ENCODE measurements at regions not wholly inside any gene's neighbourhood (a gene's known extent, or its start where the extent isn't known, plus 50 kb on each side); places are given as distances from the start of the nearest gene placed in this dataset.

DNA sequence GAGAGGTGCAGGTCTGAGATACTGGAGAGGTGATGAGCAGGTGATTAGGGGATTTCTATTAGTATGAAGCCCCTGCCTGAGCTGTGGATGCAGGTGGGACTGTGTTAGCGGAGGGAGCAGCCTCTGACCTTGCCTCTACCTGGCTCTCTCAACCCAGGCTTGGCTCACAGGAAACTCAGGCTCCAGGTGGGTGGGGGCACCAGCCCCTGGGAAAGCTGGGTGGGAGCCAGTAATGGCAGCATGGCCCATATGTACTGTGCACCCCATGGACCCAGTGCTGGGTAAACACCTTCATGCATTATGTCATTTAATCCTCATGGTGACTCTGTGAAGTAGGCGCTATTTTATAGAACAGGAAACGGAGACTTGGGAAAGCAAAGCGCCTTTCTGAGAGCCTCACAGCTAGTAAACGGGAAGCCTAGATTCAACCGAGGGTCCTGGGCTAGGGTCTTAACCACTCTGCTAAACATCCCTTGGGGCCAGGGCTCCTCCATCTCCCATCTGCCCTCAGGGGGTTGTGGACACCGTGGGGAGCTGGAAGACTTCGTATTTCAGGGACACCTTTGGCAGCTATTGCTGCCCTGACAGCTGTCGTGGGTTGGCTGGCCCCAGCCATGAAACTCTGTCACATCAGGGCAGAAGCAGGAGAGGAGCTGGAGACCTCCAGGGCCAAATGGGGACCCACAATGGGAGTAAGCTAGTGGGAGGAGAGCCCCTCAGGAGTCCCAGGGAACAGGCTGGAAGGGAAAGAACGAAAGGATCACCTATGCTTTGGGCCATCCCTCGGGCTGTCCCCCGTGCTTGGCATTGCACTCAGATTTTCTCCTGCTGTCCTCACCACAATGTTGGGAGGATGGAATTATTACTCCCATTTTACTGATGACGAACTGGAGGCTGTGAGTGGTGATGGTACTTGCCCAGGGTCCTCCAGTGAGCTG is 59.6 kb upstream of the CSF3R start:
- no peak overlapping the region for H3K4me3 Mint-ChIP-seq
- ATAC-seq (ENCODE audit: low read depth in 2 of 2): no peak
- H3K27me3 Mint-ChIP-seq: peaks cover 30 to 49% (median 37%) of the 10 kb centered on the region in 3 donors
- H3K36me3 Mint-ChIP-seq: no peaks in the 10 kb centered on the region
- no peak for DNase-seq
- peaks cover 0 to 4% (median 0%) of the 10 kb centered on the region in 3 donors for H3K4me1 Mint-ChIP-seq
- no peak overlapping the region for H3K27ac Mint-ChIP-seq
- H3K9me3 Mint-ChIP-seq: peaks cover 0 to 4% (median 0%) of the 10 kb centered on the region in 7 donors

GRCh38 chr1:36540056-36540455 is 57.3 kb upstream of the CSF3R start:
- H3K36me3 Mint-ChIP-seq: no peaks in the 10 kb centered on the region
- no peak overlapping the region for H3K27ac Mint-ChIP-seq
- H3K4me3 Mint-ChIP-seq: no peak overlapping the region
- ATAC-seq (ENCODE audit: low read depth in 2 of 2) (no peak), DNase-seq (no peak)
- peaks cover 0 to 4% (median 0%) of the 10 kb centered on the region in 7 donors for H3K9me3 Mint-ChIP-seq
- H3K27me3 Mint-ChIP-seq: peaks cover 38 to 54% (median 41%) of the 10 kb centered on the region in 3 donors
- H3K4me1 Mint-ChIP-seq: peaks cover 0 to 1% (median 0%) of the 10 kb centered on the region in 3 donors

DNA sequence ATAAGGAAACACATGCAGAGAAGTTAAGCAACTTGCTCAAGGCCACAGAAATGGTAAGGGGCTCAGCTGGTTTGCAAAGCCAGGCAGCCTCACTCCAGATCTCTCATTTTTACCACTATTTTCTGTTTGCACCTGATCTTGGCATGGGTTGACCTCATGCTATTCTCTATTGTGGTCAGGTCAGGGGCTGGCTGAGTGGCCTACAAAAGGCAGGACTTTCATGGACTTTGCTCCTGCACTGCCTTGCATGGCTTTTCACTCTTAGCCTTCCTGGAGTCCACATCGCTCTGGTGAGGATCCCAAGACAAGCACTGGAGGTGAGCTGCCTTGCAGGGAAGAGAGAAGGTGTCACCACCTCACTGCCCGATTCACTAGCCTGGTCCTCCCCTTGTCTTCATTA is 56.8 kb upstream of the CSF3R start:
- Mint-ChIP-seq H3K27ac (no peak overlapping the region), H3K4me1 (peaks cover 0 to 1% (median 0%) of the 10 kb centered on the region in 3 donors), H3K36me3 (peaks cover 0 to under 1% of the 10 kb centered on the region in 2 donors), H3K4me3 (no peak overlapping the region), H3K9me3 (peaks cover 0 to 4% (median 0%) of the 10 kb centered on the region in 7 donors), H3K27me3 (peaks cover 39 to 56% (median 43%) of the 10 kb centered on the region in 3 donors)
- DNase-seq (no peak), ATAC-seq (ENCODE audit: low read depth in 2 of 2) (no peak)

GRCh38 chr1:36537991-36538390 is 55.3 kb upstream of the CSF3R start:
- Mint-ChIP-seq H3K27ac (peak overlapping the region in 1 of 6 donors; percentile 57), H3K36me3 (peaks cover 0 to 4% of the 10 kb centered on the region in 2 donors), H3K4me3 (no peak overlapping the region), H3K9me3 (peaks cover 0 to 11% (median 3%) of the 10 kb centered on the region in 7 donors), H3K4me1 (peaks cover 0 to 1% (median 0%) of the 10 kb centered on the region in 3 donors), H3K27me3 (peaks cover 37 to 62% (median 44%) of the 10 kb centered on the region in 3 donors)
- DNase-seq (no peak), ATAC-seq (ENCODE audit: low read depth in 2 of 2) (no peak)

GRCh38 chr1:36537190-36537768 is 54.6 kb upstream of the CSF3R start:
- peaks cover under 1 to 16% (median 7%) of the 10 kb centered on the region in 7 donors for H3K9me3 Mint-ChIP-seq
- no peak overlapping the region for H3K4me3 Mint-ChIP-seq
- H3K27ac Mint-ChIP-seq: no peak overlapping the region

DNA sequence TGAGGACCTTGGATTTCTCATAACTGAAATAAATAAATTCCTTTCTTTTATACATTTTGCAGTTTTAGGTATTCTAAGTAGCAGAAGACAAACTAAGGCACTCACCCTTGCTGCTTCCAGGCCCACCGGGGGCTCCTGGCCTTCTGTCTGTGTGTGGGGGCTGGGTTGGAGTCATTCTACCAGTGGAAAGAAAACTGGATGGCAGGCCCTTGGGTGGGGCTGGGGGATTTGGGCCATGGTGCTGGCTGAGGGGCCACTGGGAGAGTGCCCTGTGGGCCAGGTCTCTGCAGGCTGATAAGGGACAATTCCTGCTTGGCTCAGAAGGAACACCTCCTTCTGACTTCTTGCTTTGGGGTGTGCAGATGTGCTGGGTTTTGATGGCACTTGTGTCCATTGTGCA is 54.0 kb upstream of the CSF3R start:
- H3K36me3 Mint-ChIP-seq: peaks cover 0 to 4% of the 10 kb centered on the region in 2 donors
- H3K27me3 Mint-ChIP-seq: peaks cover 32 to 51% (median 39%) of the 10 kb centered on the region in 3 donors

More at GRCh38 chr1:36537190-36537768, 54.6 kb upstream of the CSF3R start:
- peaks cover 0 to 4% of the 10 kb centered on the region in 2 donors for H3K36me3 Mint-ChIP-seq
- no peak for DNase-seq
- H3K27me3 Mint-ChIP-seq: peaks cover 36 to 56% (median 44%) of the 10 kb centered on the region in 3 donors
- ATAC-seq (ENCODE audit: low read depth in 2 of 2): no peak
- H3K4me1 Mint-ChIP-seq: peaks cover 0 to 1% (median 0%) of the 10 kb centered on the region in 3 donors

GRCh38 chr1:36534711-36535412 is 52.1 kb upstream of the CSF3R start:
- Mint-ChIP-seq H3K36me3 (peaks cover 0 to 4% of the 10 kb centered on the region in 2 donors), H3K9me3 (peaks cover 3 to 20% (median 8%) of the 10 kb centered on the region in 7 donors), H3K4me3 (no peak overlapping the region), H3K27ac (peak overlapping the region in 1 of 6 donors; percentile 26), H3K27me3 (peaks cover 25 to 49% (median 45%) of the 10 kb centered on the region in 3 donors), H3K4me1 (peaks cover 0 to 1% (median 0%) of the 10 kb centered on the region in 3 donors)
- DNase-seq (no peak), ATAC-seq (ENCODE audit: low read depth in 2 of 2) (no peak)

More for the DNA sequence above, 54.0 kb upstream of the CSF3R start:
- Mint-ChIP-seq H3K4me3 (no peak overlapping the region), H3K4me1 (peaks cover 0 to 1% (median 0%) of the 10 kb centered on the region in 3 donors), H3K9me3 (peaks cover 3 to 20% (median 8%) of the 10 kb centered on the region in 7 donors), H3K27ac (no peak overlapping the region)
- DNase-seq (no peak), ATAC-seq (ENCODE audit: low read depth in 2 of 2) (no peak)

DNA sequence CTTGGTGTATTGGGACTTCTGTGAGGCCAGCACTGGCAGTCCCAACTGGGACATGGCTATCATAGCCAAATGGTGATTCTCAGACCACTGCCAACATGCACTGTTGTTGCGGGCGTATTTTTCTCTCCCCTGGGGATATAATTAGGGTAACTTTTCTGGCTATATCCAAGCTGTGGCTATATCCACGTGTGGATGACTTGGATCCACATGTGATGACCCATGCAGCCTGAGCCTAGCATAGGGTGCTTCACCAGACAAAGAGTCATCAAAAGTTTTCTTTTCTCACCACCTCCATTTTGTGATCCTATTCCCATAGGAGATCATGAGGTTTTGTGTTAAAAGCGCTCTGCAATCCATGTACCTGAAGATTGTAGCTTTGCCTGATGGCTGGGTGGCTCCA is 51.2 kb upstream of the CSF3R start:
- H3K27me3 Mint-ChIP-seq: peaks cover 17 to 46% (median 44%) of the 10 kb centered on the region in 3 donors
- peaks cover 0 to 4% of the 10 kb centered on the region in 2 donors for H3K36me3 Mint-ChIP-seq
- H3K4me1 Mint-ChIP-seq: peaks cover 0 to under 1% (median 0%) of the 10 kb centered on the region in 3 donors
- H3K4me3 Mint-ChIP-seq: no peak overlapping the region
- ATAC-seq (ENCODE audit: low read depth in 2 of 2) (no peak), DNase-seq (no peak)
- no peak overlapping the region for H3K27ac Mint-ChIP-seq
- H3K9me3 Mint-ChIP-seq: peaks cover 3 to 20% (median 7%) of the 10 kb centered on the region in 7 donors

GRCh38 chr1:36532810-36533401 is 50.2 kb upstream of the CSF3R start:
- Mint-ChIP-seq H3K4me3 (no peak overlapping the region), H3K27ac (no peak overlapping the region), H3K36me3 (peaks cover 0 to 4% of the 10 kb centered on the region in 2 donors), H3K27me3 (peaks cover 16 to 48% (median 48%) of the 10 kb centered on the region in 3 donors), H3K9me3 (peaks cover 3 to 20% (median 6%) of the 10 kb centered on the region in 7 donors), H3K4me1 (no peaks in the 10 kb centered on the region)
- DNase-seq (no peak), ATAC-seq (ENCODE audit: low read depth in 2 of 2) (no peak)

Data from naive B cell (primary cell).